NCI-H2171 treated with DMSO at 0.1 percent for 48 hours (cell line): ENCODE measurements at regions not wholly inside any gene's neighbourhood (a gene's known extent, or its start where the extent isn't known, plus 50 kb on each side); places are given as distances from the start of the nearest gene placed in this dataset.
"Not testable (repeated sequence)": the region's sequence is repeated elsewhere in the genome, so short reads cannot be mapped to it uniquely, and the experiment has no call there.

Experiments used
- DNase-seq: peaks from one replicate; lab custom pipeline; 2025; lab: John Stamatoyannopoulos, UW

- DNase-seq = no peak
Observed at GRCh38 chr11:101835506-101836063, 79.2 kb upstream of the CEP126 start.

DNA sequence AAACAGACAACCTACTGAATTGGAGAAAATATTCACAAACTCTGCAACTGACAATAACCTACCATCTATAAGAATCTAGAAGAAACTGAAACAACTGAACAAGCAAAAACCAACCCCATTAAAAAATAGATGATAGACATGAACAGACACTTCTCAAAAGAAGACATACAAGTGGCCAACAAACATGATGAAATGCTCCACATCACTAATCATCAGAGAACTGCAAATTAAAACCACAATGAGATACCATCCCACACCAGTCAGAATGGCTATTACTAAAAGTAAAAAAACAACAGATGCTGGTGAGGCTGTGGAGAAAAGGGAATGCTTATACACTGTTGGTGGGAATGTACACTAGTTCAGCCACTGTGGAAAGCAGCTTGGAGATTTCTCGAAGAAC, 84.3 kb upstream of the CEP126 start:
- not testable (repeated sequence) for DNase-seq

DNA sequence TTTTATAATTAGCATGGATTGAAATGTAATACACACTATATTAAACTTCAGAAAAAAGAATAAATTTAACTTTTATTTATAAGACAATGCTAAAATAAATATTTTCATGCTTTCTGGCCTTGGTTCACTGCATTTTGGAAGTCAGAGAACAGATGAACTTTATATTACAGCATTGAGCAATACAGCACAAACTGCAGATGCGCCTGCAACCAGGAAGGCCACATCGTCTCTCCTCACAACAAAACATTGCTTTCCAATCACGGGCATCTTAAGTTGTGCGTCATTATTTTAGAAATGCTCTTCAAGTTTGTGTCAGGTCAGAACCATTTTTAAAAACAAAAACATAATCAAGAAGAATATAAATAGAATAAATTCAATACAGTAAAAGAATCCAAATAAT, 89.3 kb upstream of the CEP126 start:
- no peak for DNase-seq

GRCh38 chr11:101817581-101817980, 97.2 kb upstream of the CEP126 start:
- DNase-seq = no peak

GRCh38 chr11:101816613-101817012, 98.2 kb upstream of the CEP126 start:
- no peak for DNase-seq

DNA sequence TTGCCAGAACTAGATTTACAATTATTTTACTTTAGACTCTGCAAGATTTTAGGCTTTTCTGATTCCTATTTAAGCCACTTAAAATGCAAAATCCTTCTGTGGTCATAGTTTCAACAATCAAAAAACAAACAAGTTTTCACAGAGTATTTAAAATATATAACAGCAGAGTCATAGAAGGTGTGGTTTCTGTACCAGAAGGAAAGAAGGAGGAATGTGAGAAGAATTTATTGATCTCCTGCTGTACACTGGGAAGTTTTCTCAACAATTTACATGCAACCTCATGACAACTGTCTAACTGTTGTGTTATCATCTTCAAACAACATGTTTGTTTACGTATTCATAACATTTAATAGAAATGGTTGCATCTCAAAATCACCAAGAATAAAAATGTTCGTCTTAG, 102.3 kb upstream of the CEP126 start:
- DNase-seq = no peak

DNA sequence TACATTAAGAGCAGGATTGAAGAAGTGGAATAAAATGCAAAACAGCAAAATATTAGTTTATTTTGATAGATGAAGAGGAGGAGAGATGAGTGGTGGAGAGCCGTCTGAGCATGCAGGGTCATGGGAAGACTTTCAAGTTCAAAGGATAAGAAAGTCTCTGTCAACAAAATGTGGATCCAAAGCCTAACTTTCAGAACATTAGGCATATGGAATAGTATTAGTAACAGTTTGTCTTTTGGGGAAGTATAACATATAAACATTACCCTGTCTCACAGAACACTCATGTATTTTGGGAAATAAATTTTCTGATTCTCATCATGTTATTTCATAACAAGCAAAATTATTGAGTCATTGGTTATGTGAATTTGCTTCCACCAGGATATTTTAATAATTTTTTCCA, 104.3 kb upstream of the CEP126 start:
- no peak for DNase-seq

- no peak for DNase-seq
Observed at GRCh38 chr11:101807531-101807930, 107.3 kb upstream of the CEP126 start.

DNA sequence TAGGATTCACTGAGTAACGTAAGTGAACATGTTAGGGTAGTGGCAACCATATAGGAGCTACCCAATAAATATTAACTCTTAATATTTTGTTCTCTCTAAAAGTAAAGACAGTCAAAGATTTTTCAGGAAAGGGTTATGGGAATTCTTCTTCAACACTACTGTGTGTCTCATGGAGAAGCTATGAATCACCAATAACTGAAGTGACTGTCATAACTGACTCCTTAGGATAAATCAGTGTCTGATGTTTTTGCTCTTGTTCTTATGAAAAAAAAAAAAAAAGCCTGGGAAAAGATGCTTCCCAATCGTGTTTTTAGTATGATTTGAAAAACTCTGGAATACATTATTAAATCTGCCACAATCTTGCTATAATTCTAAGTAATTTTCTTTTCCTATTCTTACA, 111.2 kb upstream of the CEP126 start:
- no peak for DNase-seq

GRCh38 chr11:101797335-101797734, 117.5 kb upstream of the CEP126 start:
- no peak for DNase-seq

- no peak for DNase-seq
Observed at GRCh38 chr11:101792814-101793213, 122.0 kb upstream of the CEP126 start.

DNA sequence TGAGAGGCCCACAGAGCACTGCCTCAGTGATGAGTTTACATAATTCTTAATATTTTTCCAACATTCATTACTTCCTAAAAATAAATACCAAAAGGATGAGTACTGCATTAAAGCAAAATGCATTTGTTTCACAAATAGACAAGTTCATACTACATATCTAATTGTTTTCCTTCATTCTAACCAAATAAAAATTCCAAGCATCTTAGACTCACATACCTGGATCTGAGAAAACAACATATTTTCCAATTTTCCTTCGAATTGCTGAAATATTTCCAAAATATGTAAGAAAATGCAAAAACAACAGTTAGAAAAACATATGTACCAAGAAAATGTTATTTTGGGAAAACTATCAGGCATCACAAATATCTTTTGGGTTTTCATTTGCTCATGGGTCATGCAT, 127.9 kb upstream of the CEP126 start:
- no peak for DNase-seq

- no peak for DNase-seq
Observed at GRCh38 chr11:101786421-101786820, 128.4 kb upstream of the CEP126 start.

DNA sequence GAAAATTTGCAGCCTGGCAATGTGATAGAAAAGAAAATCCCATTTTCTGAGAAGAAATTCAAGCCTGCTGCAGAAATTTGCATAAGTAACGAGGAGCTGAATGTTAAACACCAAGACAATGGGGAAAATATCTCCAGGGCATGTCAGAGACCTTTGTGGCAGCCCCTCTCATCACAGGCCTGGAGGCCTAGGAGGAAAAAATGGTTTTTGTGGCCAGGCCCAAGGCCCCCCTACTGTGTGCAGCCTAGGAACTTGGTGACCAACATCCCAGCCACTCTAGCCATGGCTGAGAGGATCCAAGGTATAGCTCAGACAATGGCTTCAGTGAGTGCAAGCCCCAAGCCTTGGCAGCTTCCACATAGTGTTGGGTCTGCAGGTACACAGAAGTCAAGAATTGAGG, 135.6 kb upstream of the CEP126 start:
- not testable (repeated sequence) for DNase-seq

- no peak for DNase-seq
Observed at GRCh38 chr11:101777476-101777875, 137.3 kb upstream of the CEP126 start.

GRCh38 chr11:101775033-101775432, 139.8 kb upstream of the CEP126 start:
- DNase-seq = no peak

DNA sequence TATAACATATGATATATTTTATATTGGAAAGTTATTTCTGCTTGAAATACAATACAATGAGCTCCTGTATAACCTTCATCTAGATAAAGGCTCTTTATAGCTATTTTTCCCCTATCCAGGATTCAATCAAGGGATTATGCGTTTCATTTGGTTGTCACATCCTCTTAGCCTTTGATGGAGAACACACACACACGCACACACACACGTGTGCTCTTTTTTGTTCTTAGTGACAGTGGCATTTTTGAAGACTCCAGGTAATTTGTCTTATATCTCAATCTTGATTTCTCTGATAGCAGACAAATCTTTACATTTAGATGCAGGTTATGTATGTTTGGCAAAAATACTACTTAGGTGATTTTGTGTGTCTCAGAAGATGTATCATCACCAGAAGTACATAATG, 144.2 kb upstream of the CEP126 start:
- DNase-seq = no peak

DNA sequence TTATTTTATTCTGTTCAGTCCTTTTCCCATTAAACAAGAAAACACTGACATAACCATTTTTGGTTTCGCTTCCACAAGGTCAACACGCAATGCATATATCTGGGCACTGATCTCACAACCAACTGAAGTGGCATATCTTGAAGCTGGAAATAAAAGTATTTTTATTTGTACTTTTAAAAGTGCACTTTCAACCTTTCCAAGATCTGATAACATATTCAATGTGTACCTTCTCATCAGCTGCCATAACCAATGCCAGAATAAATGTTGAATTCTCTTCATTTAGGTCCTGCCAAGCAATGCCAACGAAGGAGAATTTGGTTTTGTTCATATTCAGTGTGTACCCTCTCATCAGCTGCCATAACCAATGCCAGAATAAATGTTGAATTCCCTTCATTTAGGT, 148.9 kb upstream of the CEP126 start:
- no peak for DNase-seq

DNA sequence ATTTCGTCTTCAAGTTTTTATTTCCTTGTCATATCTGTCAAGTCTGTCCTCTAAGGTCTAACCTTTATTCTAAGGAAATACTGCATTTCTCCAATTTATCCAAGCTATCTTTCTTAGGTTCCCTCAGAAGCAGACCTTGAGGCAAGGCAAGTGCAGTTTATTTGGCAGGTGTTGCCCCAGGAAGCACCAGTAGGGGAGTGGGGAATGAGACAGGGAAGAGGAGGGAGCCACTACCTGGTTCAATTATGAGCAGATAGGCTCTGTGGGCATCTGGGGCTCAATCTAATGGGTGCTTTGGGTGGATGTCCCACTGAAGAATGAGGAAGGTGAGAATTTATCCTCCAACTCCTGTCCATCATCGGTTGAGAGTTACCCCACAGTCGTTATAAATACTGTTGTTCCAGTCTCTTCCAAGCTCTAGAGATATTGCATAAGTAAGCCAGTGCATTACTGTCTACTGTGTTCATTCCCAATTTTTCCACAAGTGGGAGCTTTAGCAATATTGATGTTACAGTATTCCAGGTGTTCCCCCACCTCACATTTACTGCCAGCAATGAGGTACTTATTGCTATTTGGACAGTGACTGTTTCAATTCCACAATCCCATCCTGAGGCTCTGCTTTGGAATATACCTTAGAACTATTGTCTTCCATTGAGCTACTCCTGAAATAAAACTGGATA, 154.9 kb upstream of the CEP126 start:
- DNase-seq = no peak

DNA sequence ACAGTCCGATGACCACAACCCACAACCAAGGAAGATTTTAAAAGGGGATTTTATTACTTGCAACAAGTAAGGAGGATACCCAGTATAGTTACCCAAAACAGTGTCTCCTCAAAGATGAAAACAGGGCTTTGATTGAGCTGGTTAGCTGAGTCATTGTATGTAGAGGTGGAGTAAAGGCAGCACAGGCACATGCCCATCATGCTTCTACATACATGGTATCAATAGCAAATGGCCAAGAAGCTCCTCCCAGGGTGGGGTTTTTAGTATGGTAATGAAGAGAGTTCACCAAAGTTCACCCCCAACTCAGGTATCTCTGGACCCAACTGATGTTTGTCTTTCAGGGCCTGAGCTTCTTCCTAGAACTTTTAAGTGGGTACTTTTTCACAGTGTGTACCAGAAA, 157.1 kb upstream of the CEP126 start:
- DNase-seq = no peak

GRCh38 chr11:101748572-101749344, 165.0 kb upstream of the TRPC6 start:
- DNase-seq = no peak

GRCh38 chr11:101745756-101746155, 161.9 kb upstream of the TRPC6 start:
- no peak for DNase-seq

DNA sequence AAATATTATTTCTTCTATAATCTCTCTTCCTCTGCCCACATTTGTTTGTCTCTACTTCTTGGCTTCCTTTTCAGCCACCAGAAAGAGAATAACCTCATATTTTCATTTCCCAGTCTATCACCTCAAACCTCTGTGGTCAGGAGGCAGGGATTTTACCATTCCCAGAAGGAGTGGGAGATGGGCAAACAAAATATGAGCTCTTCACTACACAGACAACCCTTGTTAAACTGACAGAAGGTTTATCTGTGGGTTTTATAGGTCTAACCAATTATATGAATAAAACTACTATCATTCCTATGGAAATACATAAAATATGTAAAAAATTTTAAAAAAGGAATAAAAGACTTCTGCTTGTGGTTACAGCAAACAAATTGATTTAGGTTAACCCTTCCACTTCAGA, 160.0 kb upstream of the TRPC6 start:
- no peak for DNase-seq
